HG03432 (cell line): ENCODE measurements at regions not wholly inside any gene's neighbourhood (a gene's known extent, or its start where the extent isn't known, plus 50 kb on each side); places are given as distances from the start of the nearest gene placed in this dataset.

Source experiments
- ATAC-seq: cut with Tn5 transposase; IDR thresholded peaks from one replicate; pipeline ENCODE4 v1.9.1; 2021; ENCODE audit warnings: mild to moderate bottlenecking, moderate library complexity; ENCODE audit not compliant: unreplicated experiment

GRCh38 chr15:37837276-37837675 lies 97.2 kb upstream of the TMCO5A start:
- ATAC-seq, result no peak

- ATAC-seq, result no peak
Measured at GRCh38 chr15:37847776-37848175, 86.7 kb upstream of the TMCO5A start.

GRCh38 chr15:37856109-37856508 lies 78.3 kb upstream of the TMCO5A start:
- no peak for ATAC-seq

GRCh38 chr15:37860896-37861295 lies 73.5 kb upstream of the TMCO5A start:
- no peak for ATAC-seq

- no peak for ATAC-seq
Measured at GRCh38 chr15:37865687-37866086, 68.8 kb upstream of the TMCO5A start.

- no peak for ATAC-seq
Measured at GRCh38 chr15:37870711-37871110, 63.7 kb upstream of the TMCO5A start.

- no peak for ATAC-seq
Measured at GRCh38 chr15:37872661-37873060, 61.8 kb upstream of the TMCO5A start.

- ATAC-seq, result no peak
Measured at GRCh38 chr15:37873336-37873735, 61.1 kb upstream of the TMCO5A start.

GRCh38 chr15:37876900-37877299 lies 57.5 kb upstream of the TMCO5A start:
- ATAC-seq, result no peak

- no peak for ATAC-seq
Measured at GRCh38 chr15:37877851-37878741, 56.3 kb upstream of the TMCO5A start.

- ATAC-seq, result no peak
Measured at GRCh38 chr15:37880009-37880834, 54.2 kb upstream of the TMCO5A start.

- ATAC-seq, result no peak
Measured at GRCh38 chr15:37880835-37881153, 53.6 kb upstream of the TMCO5A start.

GRCh38 chr15:37881237-37882013 lies 53.0 kb upstream of the TMCO5A start:
- no peak for ATAC-seq

GRCh38 chr15:37882640-37883039 lies 51.8 kb upstream of the TMCO5A start:
- ATAC-seq, result no peak
